Stomach (tissue), 8 donors: ENCODE measurements at regions not wholly inside any gene's neighbourhood (a gene's known extent, or its start where the extent isn't known, plus 50 kb on each side); places are given as distances from the start of the nearest gene placed in this dataset.

ENCODE experiments used
- DNase-seq, 2 donors: peaks; one replicate each; pipeline versions ENCODE4 v3.0.0 to v3.0.0-alpha.2; 2013 to 2019
- H3K27ac ChIP-seq, 5 donors: fragments of 200-600 bp in 4 of 5; sonication (generic) in 4 of 5; one replicate each; pipeline ENCODE4 v1.5.1; 2013 to 2019; ENCODE audit warnings: mild to moderate bottlenecking in 1 of 5, moderate library complexity in 1 of 5
- H3K27me3 ChIP-seq, 3 donors: fragments of 200-600 bp; sonication (generic); one replicate each; pipeline ENCODE4 v1.5.1; 2017 to 2019; ENCODE audit warnings: mixed run types in 1 of 3
- H3K36me3 ChIP-seq, 4 donors: fragments of 200-600 bp; sonication (generic); 1 replicate in 3 of 4; 2 replicates in 1 of 4; pipeline ENCODE4 v1.5.1; 2016 to 2019
- H3K4me1 ChIP-seq, 4 donors: fragments of 200-600 bp; sonication (generic); one replicate each; pipeline ENCODE4 v1.5.1; 2016 to 2019
- H3K4me3 ChIP-seq, 4 donors: fragments of 200-600 bp; sonication (generic) in 3 of 4; one replicate each; pipeline ENCODE4 v1.5.1; 2016 to 2019; ENCODE audit warnings: mild to moderate bottlenecking in 1 of 4
- H3K9me3 ChIP-seq, 4 donors: fragments of 200-600 bp; sonication (generic); one replicate each; pipeline ENCODE4 v1.5.1; 2016 to 2019
- CTCF ChIP-seq, 7 experiments: fragments of 450-650 bp in 4 of 7; fragments of 200-600 bp in 3 of 7; sonication (generic) in 3 of 7; IDR thresholded peaks; one replicate each; pipeline ENCODE4 v1.5.1; 2016 to 2019; ENCODE audit warnings: antibody characterized with exemption in 7 of 7, control low read depth in 2 of 7, mild to moderate bottlenecking in 1 of 7
- EP300 ChIP-seq: sonication (generic); formaldehyde crosslinking; IDR thresholded peaks from one replicate; pipeline ENCODE4 v1.6.1; 2017; ENCODE audit warnings: antibody characterized with exemption
- POLR2A ChIP-seq, 4 donors: fragments of 450-650 bp; IDR thresholded peaks; one replicate each; pipeline ENCODE4 v1.6.1; 2016; ENCODE audit warnings: antibody characterized with exemption in 4 of 4, control low read depth in 2 of 4, mild to moderate bottlenecking in 1 of 4, moderate library complexity in 1 of 4
- POLR2AphosphoS5 ChIP-seq, 3 donors: sonication (generic); formaldehyde crosslinking; IDR thresholded peaks; one replicate each; pipeline ENCODE4 v1.6.1; 2016; ENCODE audit warnings: antibody characterized with exemption in 3 of 3
- WGBS, 5 donors: extraction: QIAGEN DNeasy Blood & Tissue Kit in 3 of 5; methylation state at CpG; one replicate each; pipeline versions ENCODE4 v1.1.5 to v1.1.7; 2013 to 2018; 5-methylcytosine and 5-hydroxymethylcytosine counted together
- intact Hi-C: fragments of 100-400 bp; cut with DNase I; formaldehyde crosslinking; loops from one replicate; pipeline ENCODE4 v1.15.1; 2023; ENCODE audit warnings: low total_unique reads
- donor health status: healthy with polysubstance abuse.
- donor health status: Bipolar disorder and iron deficiency.
- donor health status: healthy.

- Histone ChIP-seq H3K27me3 (no peaks in the 10 kb centered on the region), H3K36me3 (no peaks in the 10 kb centered on the region), H3K4me1 (no peaks in the 10 kb centered on the region), H3K4me3 (no peak overlapping the region), H3K9me3 (peaks cover 0 to 31% (median 14%) of the 10 kb centered on the region in 4 donors), H3K27ac (no peak overlapping the region)
- no peak for TF ChIP-seq POLR2AphosphoS5 (IDR thresholded peaks at IDR 0.05)
- no peak for TF ChIP-seq EP300
- TF ChIP-seq POLR2A (IDR thresholded peaks at IDR 0.05) = no peak
- no peak for TF ChIP-seq CTCF (IDR thresholded peaks at IDR 0.05)
- no peak for DNase-seq
- 57 to 79% (median 74%) methylated on average over 3 of the region's 3 CpGs for WGBS, 5 donors
- intact Hi-C loops = no loop called here
Measured at GRCh38 chr4:62896721-62897120, 1512.5 kb downstream of the TECRL start.

- Histone ChIP-seq H3K4me3 (no peak overlapping the region), H3K4me1 (no peaks in the 10 kb centered on the region), H3K27ac (no peak overlapping the region), H3K9me3 (peaks cover 0 to 6% (median under 1%) of the 10 kb centered on the region in 4 donors), H3K36me3 (no peaks in the 10 kb centered on the region), H3K27me3 (no peaks in the 10 kb centered on the region)
- TF ChIP-seq POLR2A (IDR thresholded peaks at IDR 0.05) = no peak
- TF ChIP-seq EP300 = no peak
- TF ChIP-seq CTCF (IDR thresholded peaks at IDR 0.05) = no peak
- TF ChIP-seq POLR2AphosphoS5 (IDR thresholded peaks at IDR 0.05) = no peak
- 74 to 87% (median 76%) methylated on average over 3 of the region's 3 CpGs for WGBS, 5 donors
- intact Hi-C loops = no loop called here
- DNase-seq = no peak
Measured at GRCh38 chr4:62881901-62882300, 1527.3 kb downstream of the TECRL start.

- peaks cover 0 to 6% (median 2%) of the 10 kb centered on the region in 4 donors for H3K9me3 ChIP-seq
- intact Hi-C loops = no loop called here
- H3K27me3 ChIP-seq = no peaks in the 10 kb centered on the region
- WGBS, 5 donors = 90 to 99% (median 92%) methylated on average over 2 of the region's 2 CpGs
- H3K4me3 ChIP-seq = no peak overlapping the region
- TF ChIP-seq CTCF (IDR thresholded peaks at IDR 0.05) (no peak), EP300 (no peak), POLR2AphosphoS5 (IDR thresholded peaks at IDR 0.05) (no peak), POLR2A (IDR thresholded peaks at IDR 0.05) (no peak)
- no peak for DNase-seq
- no peaks in the 10 kb centered on the region for H3K4me1 ChIP-seq
- H3K36me3 ChIP-seq = no peaks in the 10 kb centered on the region
- H3K27ac ChIP-seq = no peak overlapping the region
Measured at GRCh38 chr4:62881210-62881609, 1528.0 kb downstream of the TECRL start.

- TF ChIP-seq POLR2A (IDR thresholded peaks at IDR 0.05) = no peak
- no peak for TF ChIP-seq EP300
- no peak for TF ChIP-seq CTCF (IDR thresholded peaks at IDR 0.05)
- WGBS, 5 donors = 84 to 93% (median 89%) methylated on average over 3 of the region's 3 CpGs
- Histone ChIP-seq H3K27ac (no peak overlapping the region), H3K36me3 (no peaks in the 10 kb centered on the region), H3K4me1 (no peaks in the 10 kb centered on the region), H3K4me3 (no peak overlapping the region), H3K9me3 (peaks cover 0 to 4% (median under 1%) of the 10 kb centered on the region in 4 donors), H3K27me3 (no peaks in the 10 kb centered on the region)
- intact Hi-C loops = no loop called here
- no peak for DNase-seq
Measured at GRCh38 chr4:62872856-62873255, 1536.4 kb downstream of the TECRL start.
